ENCODE measurements at regions not wholly inside any gene's neighbourhood (a gene's known extent, or its start where the extent isn't known, plus 50 kb on each side); places are given as distances from the start of the nearest gene placed in this dataset.

- Histone ChIP-seq H3K27ac (ENCODE audit: insufficient read depth, low read depth, low read length) (no peak overlapping the region), H4K20me1 (replicated peaks; ENCODE audit: control insufficient read depth, extremely low read depth, insufficient read depth, low read length) (no peaks in the 10 kb centered on the region), H3K9me3 (replicated peaks; ENCODE audit: control insufficient read depth, insufficient read depth, low read length) (no peaks in the 10 kb centered on the region), H3K36me3 (ENCODE audit: control insufficient read depth in 2 of 2, extremely low read depth in 1 of 2, insufficient read depth in 2 of 2, low read length in 2 of 2) (no peaks in the 10 kb centered on the region), H3K9ac (replicated peaks; ENCODE audit: extremely low read depth, insufficient read depth, low read length) (no peak overlapping the region), H3K4me3 (replicated peaks in 1 of 3; ENCODE audit: insufficient read depth in 1 of 3, low read depth in 1 of 3, low read length in 3 of 3) (no peak overlapping the region), H3K79me2 (ENCODE audit: control insufficient read depth, insufficient read depth, low read length) (no peaks in the 10 kb centered on the region), H2AFZ (ENCODE audit: low read depth, low read length) (no peak overlapping the region), H3K4me1 (ENCODE audit: control insufficient read depth, extremely low read depth, insufficient read depth, low read length) (no peaks in the 10 kb centered on the region), H3K4me2 (ENCODE audit: insufficient read depth, low read length) (no peak overlapping the region), H3K27me3 (ENCODE audit: control insufficient read depth in 2 of 2, insufficient read depth in 2 of 2, low read length in 2 of 2) (no peaks in the 10 kb centered on the region), H3K9me1 (replicated peaks; ENCODE audit: control insufficient read depth, extremely low read depth, insufficient read depth, low read length) (no peaks in the 10 kb centered on the region)
- POLR2A ChIA-PET = no interaction called here
- BruUV-seq (replicated peaks) = no TSS peak
- intact Hi-C loops (cut with micrococcal nuclease) = no loop called here
- dilution Hi-C loops (cut with MboI; ENCODE audit: extremely low pct_ligation_motif_present, low sequenced_read_pairs) = no loop called here
- no peak for FAIRE-seq
- TF ChIP-seq FOS (IDR thresholded peaks at IDR 0.05; ENCODE audit: borderline replicate concordance, insufficient read depth, low read length) (no peak), POLR2AphosphoS5 (IDR thresholded peaks at IDR 0.05; ENCODE audit: insufficient read depth, low read depth, low read length) (no peak), MYC (IDR thresholded peaks at IDR 0.05; ENCODE audit: low read depth, low read length) (no peak), JUN (IDR thresholded peaks at IDR 0.05; ENCODE audit: borderline replicate concordance, insufficient read depth, insufficient read length, low read depth) (no peak), CTCF (IDR thresholded peaks at IDR 0.05; ENCODE audit: extremely low read depth in 1 of 2, insufficient read depth in 1 of 2, low read depth in 1 of 2, low read length in 2 of 2) (no peak), POLR2A (IDR thresholded peaks at IDR 0.05; ENCODE audit: low read depth, low read length) (no peak), MAX (IDR thresholded peaks at IDR 0.05; ENCODE audit: insufficient read depth, insufficient read length) (no peak), EZH2 (IDR thresholded peaks at IDR 0.05; ENCODE audit: borderline replicate concordance, low read depth, low read length, severe bottlenecking) (no peak), GATA2 (IDR thresholded peaks at IDR 0.05; ENCODE audit: insufficient read depth, insufficient read length, low read depth, low read length) (no peak)
- CTCF ChIA-PET = no interaction called here
- no peak for DNase-seq (ENCODE audit: low read depth, low spot score)
These were observed 111.7 kb upstream of the TAPT1 start for GRCh38 chr4:16337936-16338335.

Data from endothelial cell of umbilical vein (primary cell).